Bronchial epithelial cell (primary cell): ENCODE measurements at regions not wholly inside any gene's neighbourhood (a gene's known extent, or its start where the extent isn't known, plus 50 kb on each side); places are given as distances from the start of the nearest gene placed in this dataset.
A peak's percentile ranks its signal among the peaks of the same experiment; 100 is the strongest.

ENCODE experiments used
- DNase-seq: peaks from one replicate; pipeline ENCODE4 v3.0.0-alpha.2; 2010; ENCODE audit warnings: low read depth
- FAIRE-seq: peaks from 2 replicates; lab custom pipeline; 2011; peaks lifted over from hg19 to GRCh38; lab: Jason Lieb, UNC
- H3K27me3 ChIP-seq: 2 replicates; pipeline ENCODE4 v1.5.1; 2011; ENCODE audit warnings: low read length; ENCODE audit not compliant: control insufficient read depth, insufficient read depth
- H3K36me3 ChIP-seq: 2 replicates; pipeline ENCODE4 v1.5.1; 2011; ENCODE audit warnings: low read length; ENCODE audit not compliant: control insufficient read depth, insufficient read depth
- H3K4me3 ChIP-seq: 2 replicates; pipeline ENCODE4 v1.5.1; 2011; ENCODE audit warnings: mild to moderate bottlenecking, low read depth, low read length, control low read depth
- CTCF ChIP-seq: IDR thresholded peaks from 2 replicates; pipeline ENCODE4 v1.5.1; 2011; ENCODE audit warnings: mild to moderate bottlenecking, moderate library complexity, low read length, control low read depth, inconsistent platforms; ENCODE audit not compliant: insufficient read depth, severe bottlenecking

GRCh38 chr4:33606951-33607350 is 2637.4 kb downstream of the ARAP2 start:
- DNase-seq (no peak), FAIRE-seq (no peak)
- no peaks in the 10 kb centered on the region for H3K27me3 ChIP-seq
- H3K36me3 ChIP-seq, result no peaks in the 10 kb centered on the region
- no peak for TF ChIP-seq CTCF
- H3K4me3 ChIP-seq, result no peak overlapping the region

GRCh38 chr4:33616121-33616520 is 2628.2 kb downstream of the ARAP2 start:
- H3K36me3 ChIP-seq, result no peaks in the 10 kb centered on the region
- DNase-seq (no peak), FAIRE-seq (no peak)
- H3K27me3 ChIP-seq, result no peaks in the 10 kb centered on the region
- no peak for TF ChIP-seq CTCF
- H3K4me3 ChIP-seq, result no peak overlapping the region

- no peak for DNase-seq
- no peak for TF ChIP-seq CTCF
- Histone ChIP-seq H3K4me3 (no peak overlapping the region), H3K36me3 (no peaks in the 10 kb centered on the region), H3K27me3 (no peaks in the 10 kb centered on the region)
- no peak for FAIRE-seq
Measured at GRCh38 chr4:33625748-33626147, 2618.6 kb downstream of the ARAP2 start.

- DNase-seq (no peak), FAIRE-seq (no peak)
- no peak for TF ChIP-seq CTCF
- H3K4me3 ChIP-seq, result no peak overlapping the region
- H3K36me3 ChIP-seq, result no peaks in the 10 kb centered on the region
- no peaks in the 10 kb centered on the region for H3K27me3 ChIP-seq
Measured at GRCh38 chr4:33626221-33626620, 2618.1 kb downstream of the ARAP2 start.

GRCh38 chr4:33628296-33628695 is 2616.0 kb downstream of the ARAP2 start:
- FAIRE-seq, result no peak
- Histone ChIP-seq H3K27me3 (no peaks in the 10 kb centered on the region), H3K4me3 (no peak overlapping the region), H3K36me3 (no peaks in the 10 kb centered on the region)
- no peak for DNase-seq
- TF ChIP-seq CTCF, result no peak

- Histone ChIP-seq H3K27me3 (no peaks in the 10 kb centered on the region), H3K4me3 (no peak overlapping the region), H3K36me3 (no peaks in the 10 kb centered on the region)
- peak; percentile 10 for DNase-seq
- FAIRE-seq, result no peak
- peak; percentile 26 for TF ChIP-seq CTCF
Measured at GRCh38 chr4:33649015-33649414, 2595.3 kb downstream of the ARAP2 start.
